Glutamatergic neuron (in vitro differentiated cells): ENCODE measurements at regions not wholly inside any gene's neighbourhood (a gene's known extent, or its start where the extent isn't known, plus 50 kb on each side); places are given as distances from the start of the nearest gene placed in this dataset.
"Not testable (repeated sequence)": the region's sequence is repeated elsewhere in the genome, so short reads cannot be mapped to it uniquely, and the experiment has no call there.

Experiments
- DNase-seq: peaks from one replicate; pipeline ENCODE4 v3.0.0; 2022
- H3K27ac Mint-ChIP-seq: one replicate; pipeline ENCODE4 v1.8.0; 2020; ENCODE audit warnings: mild to moderate bottlenecking, mixed read lengths, inconsistent platforms; ENCODE audit not compliant: unreplicated experiment
- H3K27me3 Mint-ChIP-seq: one replicate; pipeline ENCODE4 v1.8.0; 2020; ENCODE audit warnings: mild to moderate bottlenecking, moderate library complexity, mixed read lengths, inconsistent platforms; ENCODE audit not compliant: unreplicated experiment
- H3K36me3 Mint-ChIP-seq: one replicate; pipeline ENCODE4 v1.8.0; 2020; ENCODE audit warnings: mild to moderate bottlenecking, mixed read lengths, inconsistent platforms; ENCODE audit not compliant: unreplicated experiment
- H3K4me1 Mint-ChIP-seq: one replicate; pipeline ENCODE4 v1.8.0; 2020; ENCODE audit warnings: mild to moderate bottlenecking, low read depth, mixed read lengths, inconsistent platforms; ENCODE audit not compliant: unreplicated experiment
- H3K4me3 Mint-ChIP-seq: one replicate; pipeline ENCODE4 v1.8.0; 2020; ENCODE audit warnings: mild to moderate bottlenecking, mixed read lengths, inconsistent platforms; ENCODE audit not compliant: unreplicated experiment
- H3K9me3 Mint-ChIP-seq: one replicate; pipeline ENCODE4 v1.8.0; 2020; ENCODE audit warnings: mild to moderate bottlenecking, moderate library complexity, mixed read lengths, inconsistent platforms; ENCODE audit not compliant: unreplicated experiment
- TF ChIP-seq, protein P1 (sequence below): fragments of 200-600 bp; sonication (generic); IDR thresholded peaks from one replicate; pipeline ENCODE4 v1.5.0; 2021; ENCODE audit not compliant: partially characterized antibody, unreplicated experiment

DNA sequence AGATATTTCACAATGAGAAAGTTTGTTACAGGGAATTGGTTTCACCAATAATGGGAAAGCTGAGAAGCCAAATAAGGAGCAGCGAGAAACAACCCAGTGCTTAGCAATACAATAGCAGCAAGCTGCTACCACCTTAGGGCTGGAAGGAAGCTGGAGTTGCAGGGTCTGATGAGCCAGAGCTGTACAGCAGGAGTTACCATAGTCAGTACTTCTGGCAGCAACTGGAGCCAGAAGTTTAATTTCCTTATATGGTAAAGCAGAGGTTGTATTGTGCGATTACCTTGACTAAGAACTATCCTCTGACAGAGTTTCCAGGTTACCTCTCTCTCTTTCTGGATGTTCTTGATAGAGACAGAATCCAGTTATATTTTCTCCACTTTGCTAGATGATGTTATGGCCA lies 137.1 kb upstream of the OLIG3 start:
- H3K27ac Mint-ChIP-seq = no peak overlapping the region
- no peaks in the 10 kb centered on the region for H3K27me3 Mint-ChIP-seq
- TF ChIP-seq, protein P1, sequence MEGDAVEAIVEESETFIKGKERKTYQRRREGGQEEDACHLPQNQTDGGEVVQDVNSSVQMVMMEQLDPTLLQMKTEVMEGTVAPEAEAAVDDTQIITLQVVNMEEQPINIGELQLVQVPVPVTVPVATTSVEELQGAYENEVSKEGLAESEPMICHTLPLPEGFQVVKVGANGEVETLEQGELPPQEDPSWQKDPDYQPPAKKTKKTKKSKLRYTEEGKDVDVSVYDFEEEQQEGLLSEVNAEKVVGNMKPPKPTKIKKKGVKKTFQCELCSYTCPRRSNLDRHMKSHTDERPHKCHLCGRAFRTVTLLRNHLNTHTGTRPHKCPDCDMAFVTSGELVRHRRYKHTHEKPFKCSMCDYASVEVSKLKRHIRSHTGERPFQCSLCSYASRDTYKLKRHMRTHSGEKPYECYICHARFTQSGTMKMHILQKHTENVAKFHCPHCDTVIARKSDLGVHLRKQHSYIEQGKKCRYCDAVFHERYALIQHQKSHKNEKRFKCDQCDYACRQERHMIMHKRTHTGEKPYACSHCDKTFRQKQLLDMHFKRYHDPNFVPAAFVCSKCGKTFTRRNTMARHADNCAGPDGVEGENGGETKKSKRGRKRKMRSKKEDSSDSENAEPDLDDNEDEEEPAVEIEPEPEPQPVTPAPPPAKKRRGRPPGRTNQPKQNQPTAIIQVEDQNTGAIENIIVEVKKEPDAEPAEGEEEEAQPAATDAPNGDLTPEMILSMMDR = no peak
- no peak overlapping the region for H3K4me3 Mint-ChIP-seq
- no peak for DNase-seq
- peaks cover 1% of the 10 kb centered on the region for H3K9me3 Mint-ChIP-seq
- H3K36me3 Mint-ChIP-seq = no peaks in the 10 kb centered on the region
- H3K4me1 Mint-ChIP-seq = peaks cover 18% of the 10 kb centered on the region

DNA sequence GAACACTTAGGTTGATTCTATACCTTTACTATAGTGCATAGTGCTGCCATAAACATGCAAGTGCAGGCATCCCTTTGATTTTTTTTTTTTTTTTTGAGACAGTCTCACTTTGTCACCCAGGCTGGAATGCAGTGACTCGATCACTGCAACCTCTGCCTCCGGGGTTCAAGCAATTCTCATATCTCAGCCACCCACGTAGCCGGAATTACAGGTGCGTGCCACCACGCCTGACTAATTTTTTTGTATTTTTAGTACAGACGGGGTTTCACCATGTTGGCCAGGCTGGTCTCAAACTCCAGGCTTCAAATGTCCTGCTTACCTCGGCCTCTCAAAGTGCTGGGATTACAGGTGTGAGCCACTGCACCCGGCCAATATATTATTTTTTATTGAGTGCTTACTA lies 140.0 kb upstream of the OLIG3 start:
- H3K36me3 Mint-ChIP-seq, DNase-seq, H3K4me3 Mint-ChIP-seq, H3K27me3 Mint-ChIP-seq, H3K9me3 Mint-ChIP-seq, H3K27ac Mint-ChIP-seq: not testable (repeated sequence)
- H3K4me1 Mint-ChIP-seq = peaks cover 14% of the 10 kb centered on the region

DNA sequence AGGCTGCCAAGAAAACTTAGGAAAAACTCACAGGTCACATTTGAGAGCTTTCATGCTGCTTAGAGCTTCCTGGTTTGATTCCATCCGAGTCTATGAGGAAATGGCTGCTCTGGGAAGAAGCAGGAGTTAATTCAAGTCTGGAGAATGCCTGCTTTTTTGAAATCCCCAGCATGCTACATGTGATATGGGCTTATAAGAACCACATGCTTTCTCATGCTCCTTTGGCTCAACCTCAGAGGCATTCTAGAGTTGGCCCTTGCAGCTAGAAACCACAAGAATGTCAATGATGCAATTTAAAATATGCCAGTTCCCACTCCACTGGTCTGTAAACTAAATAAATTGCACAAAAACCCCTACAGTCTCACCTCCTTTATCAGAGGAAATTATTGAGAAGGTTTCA lies 142.9 kb upstream of the OLIG3 start:
- Mint-ChIP-seq H3K9me3 (no peaks in the 10 kb centered on the region), H3K4me3 (no peak overlapping the region), H3K27ac (no peak overlapping the region), H3K27me3 (no peaks in the 10 kb centered on the region), H3K36me3 (no peaks in the 10 kb centered on the region), H3K4me1 (no peaks in the 10 kb centered on the region)
- TF ChIP-seq, protein P1 = no peak
- no peak for DNase-seq

DNA sequence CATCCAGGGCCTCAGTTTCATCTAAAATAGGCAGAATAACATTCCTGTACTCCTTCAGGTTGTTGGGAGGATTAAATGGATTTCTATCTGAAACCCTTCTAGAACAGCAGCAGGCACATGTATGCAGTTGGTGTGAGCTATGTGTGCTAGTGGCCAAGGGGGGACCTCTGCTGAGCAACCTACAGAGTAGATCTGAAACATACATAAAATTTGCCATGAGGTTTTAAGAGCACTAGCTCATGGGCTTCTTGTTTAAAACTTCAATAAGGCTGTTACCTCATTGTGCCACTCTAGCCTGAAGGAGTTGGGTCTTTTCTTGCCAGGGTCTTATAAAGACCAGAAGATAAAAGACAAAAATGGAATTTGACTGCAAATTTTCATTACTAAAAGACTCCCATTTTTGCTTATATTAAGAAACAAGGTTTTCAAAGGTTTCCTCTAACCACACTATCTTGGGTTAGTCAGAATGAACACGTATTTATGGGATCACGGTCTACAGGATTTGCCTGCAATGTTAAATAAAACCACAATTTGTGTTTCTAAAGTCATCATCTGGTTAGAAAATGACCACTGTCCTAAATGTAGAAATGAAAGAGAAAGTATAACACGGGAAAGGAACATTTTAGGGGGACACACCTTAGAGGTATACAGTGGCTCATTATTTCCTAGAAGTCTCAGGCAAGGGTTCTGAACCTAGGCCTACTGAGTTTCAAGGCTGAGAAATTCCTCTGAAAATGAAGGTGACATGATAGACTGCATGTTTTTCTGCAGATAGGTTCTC lies 144.9 kb upstream of the OLIG3 start:
- Mint-ChIP-seq H3K4me3 (no peak overlapping the region), H3K9me3 (no peaks in the 10 kb centered on the region), H3K27me3 (peaks cover 2% of the 10 kb centered on the region), H3K36me3 (no peaks in the 10 kb centered on the region), H3K27ac (no peak overlapping the region), H3K4me1 (no peaks in the 10 kb centered on the region)
- no peak for DNase-seq
- TF ChIP-seq, protein P1 = no peak

DNA sequence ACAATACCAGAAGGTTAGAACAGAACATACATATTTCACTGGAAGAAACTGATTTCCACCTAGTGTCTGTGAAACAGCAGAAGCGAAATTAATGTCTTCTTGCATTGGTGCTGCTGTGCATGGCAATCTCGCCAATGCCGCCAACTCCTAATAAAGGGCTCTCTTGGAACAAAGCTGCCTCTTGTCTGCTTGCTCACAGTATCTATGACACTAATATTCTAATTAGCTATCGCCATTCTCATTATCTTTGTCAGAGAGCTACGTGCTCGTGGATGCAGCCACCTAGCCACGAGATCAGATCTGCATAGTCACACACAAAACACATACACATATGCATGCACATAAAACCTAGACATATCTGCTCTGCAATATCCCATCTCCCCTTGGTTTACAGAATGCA lies 145.9 kb upstream of the OLIG3 start:
- no peak for DNase-seq
- Mint-ChIP-seq H3K27me3 (peaks cover 2% of the 10 kb centered on the region), H3K4me3 (no peak overlapping the region), H3K27ac (no peak overlapping the region), H3K36me3 (peaks cover 5% of the 10 kb centered on the region), H3K9me3 (no peaks in the 10 kb centered on the region), H3K4me1 (no peaks in the 10 kb centered on the region)
- TF ChIP-seq, protein P1 = no peak
